ENCODE measurements at regions not wholly inside any gene's neighbourhood (a gene's known extent, or its start where the extent isn't known, plus 50 kb on each side); places are given as distances from the start of the nearest gene placed in this dataset.

- TF ChIP-seq ARNTL (CRISPR knock-in tag; IDR thresholded peaks at IDR 0.05; ENCODE audit: borderline replicate concordance, low read depth) (no peak), OSR1 (CRISPR knock-in tag; IDR thresholded peaks at IDR 0.05) (no peak), PPARA (CRISPR knock-in tag; IDR thresholded peaks at IDR 0.05; ENCODE audit: borderline replicate concordance) (no peak), ZC3H10 (CRISPR knock-in tag; IDR thresholded peaks at IDR 0.05) (no peak)
These were observed 794.4 kb downstream of the CDH18 start for GRCh38 chr5:19193631-19194030.
